Calu3 (cell line): ENCODE measurements at regions not wholly inside any gene's neighbourhood (a gene's known extent, or its start where the extent isn't known, plus 50 kb on each side); places are given as distances from the start of the nearest gene placed in this dataset.

Source experiments
- BruUV-seq: library from RNA; stranded (reverse); fragments of 400-500 nt; replicated peaks from 2 replicates; lab custom pipeline; 2021; lab: Mats Ljungman, UMichigan
- CTCF ChIA-PET: fragments of 300-600 bp; sonication (Branson Sonifier 250); formaldehyde crosslinking; loops from one replicate; lab custom pipeline; 2022; ENCODE audit warnings: antibody characterized with exemption; lab: Charles Lee
- DNase-seq: peaks from one replicate; pipeline ENCODE4 v3.0.0; 2022
- H3K27ac Mint-ChIP-seq: one replicate; pipeline ENCODE4 v1.8.0; 2022; ENCODE audit warnings: mixed read lengths; ENCODE audit not compliant: unreplicated experiment
- H3K27me3 Mint-ChIP-seq: one replicate; pipeline ENCODE4 v1.8.0; 2022; ENCODE audit warnings: mixed read lengths; ENCODE audit not compliant: unreplicated experiment
- H3K36me3 Mint-ChIP-seq: one replicate; pipeline ENCODE4 v1.8.0; 2022; ENCODE audit warnings: mild to moderate bottlenecking, moderate library complexity, mixed read lengths; ENCODE audit not compliant: insufficient read depth, unreplicated experiment
- H3K4me1 Mint-ChIP-seq: one replicate; pipeline ENCODE4 v1.8.0; 2022; ENCODE audit warnings: mild to moderate bottlenecking, low read depth, mixed read lengths; ENCODE audit not compliant: unreplicated experiment
- H3K4me3 Mint-ChIP-seq: one replicate; pipeline ENCODE4 v1.8.0; 2022; ENCODE audit warnings: mild to moderate bottlenecking, low read depth, moderate library complexity, mixed read lengths; ENCODE audit not compliant: unreplicated experiment
- H3K9me3 Mint-ChIP-seq: one replicate; pipeline ENCODE4 v1.8.0; 2022; ENCODE audit warnings: low read depth, mixed read lengths; ENCODE audit not compliant: unreplicated experiment
- CTCF ChIP-seq: fragments of 200-600 bp; IDR thresholded peaks from one replicate; pipeline ENCODE4 v1.8.0; 2022; ENCODE audit warnings: antibody characterized with exemption; ENCODE audit not compliant: unreplicated experiment
- intact Hi-C: fragments of 100-400 bp; cut with micrococcal nuclease; formaldehyde crosslinking; loops from one replicate; pipeline ENCODE4 v1.10.0; 2022; ENCODE audit not compliant: unreplicated experiment

DNA sequence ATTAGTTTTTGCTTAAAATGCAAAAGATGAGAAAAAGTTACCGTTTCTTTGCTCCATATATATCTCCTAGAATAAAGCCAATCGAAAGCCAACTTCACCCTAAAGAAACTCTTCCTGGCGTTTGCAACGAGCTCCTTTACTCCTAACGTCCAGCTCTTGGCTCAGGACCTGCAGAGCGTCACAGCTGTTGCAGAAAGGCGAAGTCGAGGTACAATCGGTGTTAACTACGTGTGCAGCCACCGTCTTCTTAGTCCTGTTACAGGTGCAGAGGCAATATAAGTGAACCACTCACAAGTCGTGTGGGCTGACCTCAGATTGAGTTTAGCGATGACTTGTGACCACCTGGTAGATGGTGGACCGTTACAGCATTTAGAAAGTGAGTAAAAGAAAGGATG lies 113.1 kb downstream of the TRIM27 start:
- H3K36me3 Mint-ChIP-seq, result peaks cover 7% of the 10 kb centered on the region
- no peak for DNase-seq
- H3K9me3 Mint-ChIP-seq, result no peaks in the 10 kb centered on the region
- no peak for TF ChIP-seq CTCF
- peaks cover 19% of the 10 kb centered on the region for H3K4me1 Mint-ChIP-seq
- H3K27me3 Mint-ChIP-seq, result peaks cover 53% of the 10 kb centered on the region
- CTCF ChIA-PET, result interaction anchor here (1.2 kb wide), 1 partner anchor 27 kb away, joined by 3 read pairs; no protein-coding TSS in a partner anchor
- no peak overlapping the region for H3K4me3 Mint-ChIP-seq
- H3K27ac Mint-ChIP-seq, result no peak overlapping the region
- intact Hi-C loops, result loop anchor here (10.0 kb wide), 1 partner anchor 56 kb away; no protein-coding TSS in a partner anchor
- no TSS peak for BruUV-seq

DNA sequence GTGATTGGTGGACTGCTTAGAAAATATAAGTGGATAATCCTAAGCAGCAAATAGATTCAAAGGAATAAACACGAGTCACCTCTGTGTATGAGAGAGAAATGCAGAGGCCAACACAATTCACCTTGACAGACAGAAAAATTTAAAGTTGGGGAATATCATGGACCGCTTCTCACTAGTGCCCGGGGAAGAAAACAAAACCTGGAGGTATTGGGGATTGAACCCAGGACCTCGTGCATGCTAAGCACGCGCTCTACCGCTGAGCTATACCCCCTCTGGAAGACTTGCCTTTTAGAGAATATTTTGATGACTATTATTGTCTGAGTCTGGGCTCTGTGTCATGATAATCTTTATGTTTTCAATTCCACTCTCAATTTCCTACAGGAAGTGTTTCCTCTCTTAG lies 111.9 kb downstream of the TRIM27 start:
- CTCF ChIA-PET, result interaction anchor here (1.2 kb wide), 1 partner anchor 26 kb away, joined by 3 read pairs; no protein-coding TSS in a partner anchor
- intact Hi-C loops, result loop anchor here (10.0 kb wide), 1 partner anchor 57 kb away; no protein-coding TSS in a partner anchor
- peaks cover 20% of the 10 kb centered on the region for H3K4me1 Mint-ChIP-seq
- TF ChIP-seq CTCF, result no peak
- no peak overlapping the region for H3K27ac Mint-ChIP-seq
- no peaks in the 10 kb centered on the region for H3K9me3 Mint-ChIP-seq
- no peak overlapping the region for H3K4me3 Mint-ChIP-seq
- BruUV-seq, result no TSS peak
- peaks cover 8% of the 10 kb centered on the region for H3K36me3 Mint-ChIP-seq
- no peak for DNase-seq
- H3K27me3 Mint-ChIP-seq, result peaks cover 53% of the 10 kb centered on the region

DNA sequence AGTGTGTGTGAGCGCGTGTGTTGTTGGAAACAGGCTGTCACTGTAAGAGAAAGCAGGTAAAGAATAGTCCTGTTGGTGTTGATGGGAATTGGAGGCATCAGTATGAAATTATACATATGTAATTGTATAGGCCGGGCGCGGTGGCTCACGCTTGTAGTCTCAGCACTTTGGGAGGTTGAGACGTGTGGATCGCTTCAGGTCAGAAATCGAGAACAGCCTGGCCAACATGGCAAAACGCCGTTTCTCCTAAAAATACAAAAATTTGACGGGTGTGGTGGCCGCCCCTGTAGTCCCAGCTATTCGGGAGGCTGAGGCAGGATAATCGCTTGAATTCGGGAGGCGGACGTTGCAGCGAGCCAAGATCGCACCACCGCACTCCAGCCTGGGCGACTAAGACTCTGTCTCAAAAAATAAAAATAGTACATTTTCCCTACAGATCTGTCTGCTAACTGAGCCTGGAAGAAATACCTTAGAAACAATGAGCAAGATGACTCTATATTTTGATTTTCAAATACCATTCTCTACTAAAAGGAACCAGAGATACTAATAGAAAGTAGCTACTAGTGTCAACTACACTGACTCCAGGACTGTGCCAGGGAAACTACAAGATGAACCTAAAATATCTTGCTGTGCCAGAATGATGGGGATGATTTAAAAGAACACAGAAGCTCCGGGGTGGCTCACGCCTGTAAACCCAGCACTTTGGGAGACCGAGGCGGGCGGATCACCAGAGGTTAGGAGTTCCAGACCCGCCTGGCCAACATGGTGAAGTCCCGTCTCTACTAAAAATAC lies 110.8 kb downstream of the TRIM27 start:
- H3K9me3 Mint-ChIP-seq, result no peaks in the 10 kb centered on the region
- H3K36me3 Mint-ChIP-seq, result peaks cover 11% of the 10 kb centered on the region
- intact Hi-C loops, result loop anchor here (10.0 kb wide), 1 partner anchor 58 kb away; no protein-coding TSS in a partner anchor
- no peak overlapping the region for H3K27ac Mint-ChIP-seq
- no peak for DNase-seq
- CTCF ChIA-PET, result interaction anchor here (1.7 kb wide), 1 partner anchor 84 kb away, joined by 3 read pairs; no protein-coding TSS in a partner anchor
- peaks cover 61% of the 10 kb centered on the region for H3K27me3 Mint-ChIP-seq
- no peak for TF ChIP-seq CTCF
- no peak overlapping the region for H3K4me3 Mint-ChIP-seq
- no TSS peak for BruUV-seq
- peaks cover 26% of the 10 kb centered on the region for H3K4me1 Mint-ChIP-seq

GRCh38 chr6:28814032-28814976 lies 109.5 kb downstream of the TRIM27 start:
- peaks cover 30% of the 10 kb centered on the region for H3K4me1 Mint-ChIP-seq
- no TSS peak for BruUV-seq
- no peak overlapping the region for H3K27ac Mint-ChIP-seq
- intact Hi-C loops, result loop anchor here (10.0 kb wide), 1 partner anchor 60 kb away; no protein-coding TSS in a partner anchor
- no peak for DNase-seq
- peaks cover 69% of the 10 kb centered on the region for H3K27me3 Mint-ChIP-seq
- CTCF ChIA-PET, result interaction anchor here (1.7 kb wide), 1 partner anchor 86 kb away, joined by 3 read pairs; no protein-coding TSS in a partner anchor
- H3K9me3 Mint-ChIP-seq, result no peaks in the 10 kb centered on the region
- H3K36me3 Mint-ChIP-seq, result peaks cover 9% of the 10 kb centered on the region
- H3K4me3 Mint-ChIP-seq, result no peak overlapping the region
- no peak for TF ChIP-seq CTCF
